HG03558 (cell line): ENCODE measurements at regions not wholly inside any gene's neighbourhood (a gene's known extent, or its start where the extent isn't known, plus 50 kb on each side); places are given as distances from the start of the nearest gene placed in this dataset.

Experiments
- ATAC-seq: cut with Tn5 transposase; IDR thresholded peaks from one replicate; pipeline ENCODE4 v1.9.1; 2021; ENCODE audit warnings: moderate number of reproducible peaks; ENCODE audit not compliant: unreplicated experiment; ENCODE audit errors: extremely low read depth

DNA sequence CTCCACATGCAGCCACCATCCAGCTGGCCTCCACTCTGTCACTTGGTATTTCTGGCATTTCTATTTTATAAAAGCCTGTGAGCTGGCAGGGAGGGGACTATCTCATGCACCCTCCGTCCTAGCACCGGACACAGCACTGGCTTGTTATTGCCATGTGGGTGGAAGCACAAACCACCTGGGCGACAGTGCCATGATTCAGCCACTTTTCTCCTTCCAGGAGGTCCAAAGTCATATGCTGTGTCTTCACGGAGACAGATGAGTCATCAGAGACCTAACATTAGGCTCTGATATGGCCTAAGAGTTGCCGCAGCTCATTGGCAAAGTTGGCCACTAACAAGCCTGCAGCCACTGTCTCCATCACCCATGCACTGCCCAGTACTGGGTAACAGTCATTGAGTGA is 1123.0 kb downstream of the VRK1 start:
- ATAC-seq: no peak

DNA sequence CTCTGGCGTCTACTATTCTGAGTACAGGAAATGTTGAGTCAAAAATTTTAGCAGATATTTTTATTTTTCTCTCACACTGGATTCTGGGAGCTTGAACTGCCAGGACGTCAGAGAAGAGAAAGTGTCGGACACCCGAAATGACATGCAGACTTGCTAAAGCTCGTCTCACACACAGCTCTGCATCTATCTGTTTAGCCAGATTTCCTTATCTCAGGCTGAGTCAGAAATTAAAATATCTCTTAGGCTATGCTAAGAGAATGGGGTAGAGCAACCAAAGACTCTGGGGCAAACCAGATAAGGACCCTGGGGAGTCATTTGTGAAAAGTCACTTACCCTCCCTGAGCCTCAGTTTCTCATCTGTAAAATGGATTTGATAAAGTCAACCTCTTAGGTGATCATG is 1124.1 kb downstream of the VRK1 start:
- no peak for ATAC-seq

- no peak for ATAC-seq
Observed at GRCh38 chr14:97924922-97925613, 1127.9 kb downstream of the VRK1 start.

DNA sequence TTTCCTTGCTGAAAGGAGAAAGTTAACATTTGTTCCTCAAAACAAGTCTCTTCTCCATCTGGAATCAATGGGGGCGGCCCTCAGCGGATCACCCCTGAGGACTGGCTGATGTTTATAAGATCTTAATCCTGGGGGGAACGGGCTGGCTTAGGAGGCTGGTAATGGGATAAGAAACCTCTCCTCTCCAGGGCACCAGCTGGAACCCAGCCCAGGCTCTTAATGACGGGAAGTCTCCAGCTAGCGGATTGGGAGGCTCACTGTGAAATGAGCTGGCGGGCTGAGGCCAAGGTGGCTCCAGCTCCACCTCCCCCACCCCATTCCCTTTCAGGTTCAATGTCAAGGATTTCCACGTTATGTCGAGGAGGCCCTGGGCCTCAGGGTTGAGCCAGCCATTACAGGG is 1133.0 kb downstream of the VRK1 start:
- ATAC-seq: no peak

DNA sequence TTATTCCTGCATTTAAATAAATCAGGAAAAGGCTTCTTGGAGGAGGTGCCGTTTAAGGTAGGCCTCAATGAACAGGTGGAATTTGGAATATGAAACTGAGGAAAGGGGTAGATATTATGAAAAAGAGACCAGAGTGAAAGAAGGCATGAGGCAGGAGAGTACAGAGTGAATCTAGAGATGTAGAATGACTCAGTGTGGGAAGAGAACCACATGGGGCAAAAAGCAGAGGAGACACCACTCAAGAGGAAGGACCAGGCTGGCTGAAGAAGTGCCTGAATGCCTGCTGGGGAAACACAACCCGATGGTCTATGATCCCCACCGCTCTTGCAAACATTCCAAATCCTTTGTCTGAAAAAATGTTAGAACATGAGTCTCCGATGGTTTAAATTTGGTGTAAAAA is 1134.1 kb downstream of the VRK1 start:
- no peak for ATAC-seq

DNA sequence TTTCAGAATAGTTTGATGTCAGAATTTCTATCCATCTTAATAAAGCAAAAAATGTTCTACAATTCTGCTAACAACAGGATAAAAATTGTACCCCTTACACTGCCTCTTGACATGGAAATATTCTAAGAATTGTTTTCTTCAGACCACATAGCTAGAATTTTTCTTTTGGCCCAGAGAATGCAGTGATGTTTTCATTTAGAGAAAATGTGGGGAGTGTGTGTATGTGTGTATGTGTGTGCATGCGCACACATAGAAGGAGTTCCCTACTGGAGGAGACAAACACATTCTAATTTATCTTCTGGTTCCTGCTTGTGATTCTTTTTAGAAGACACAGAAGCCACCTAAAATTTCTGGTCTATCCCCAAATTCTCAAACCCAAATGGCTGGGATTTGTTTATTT is 1145.7 kb downstream of the VRK1 start:
- ATAC-seq: no peak

- ATAC-seq: no peak
Observed at GRCh38 chr14:97943619-97944018, 1146.4 kb downstream of the VRK1 start.

GRCh38 chr14:97944380-97944779 is 1147.2 kb downstream of the VRK1 start:
- no peak for ATAC-seq

DNA sequence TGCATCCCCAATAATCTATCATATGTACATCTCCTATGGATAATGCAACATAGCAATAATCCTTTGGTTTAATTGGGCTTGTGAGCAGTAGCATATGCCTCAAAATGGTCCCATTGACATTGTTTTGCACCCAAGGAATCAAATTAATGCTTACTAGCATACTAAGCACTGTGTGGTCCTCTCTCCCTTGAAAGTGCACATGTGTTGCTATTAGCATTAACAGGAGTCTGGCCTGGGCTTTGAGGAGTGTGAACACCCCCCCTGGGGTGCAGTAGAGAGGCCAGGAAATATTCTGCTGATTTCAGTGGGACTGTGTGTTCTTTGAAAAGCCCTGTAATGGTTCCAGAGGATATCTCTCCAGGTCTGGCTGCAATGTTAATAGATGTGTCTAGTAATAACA is 1148.4 kb downstream of the VRK1 start:
- no peak for ATAC-seq

DNA sequence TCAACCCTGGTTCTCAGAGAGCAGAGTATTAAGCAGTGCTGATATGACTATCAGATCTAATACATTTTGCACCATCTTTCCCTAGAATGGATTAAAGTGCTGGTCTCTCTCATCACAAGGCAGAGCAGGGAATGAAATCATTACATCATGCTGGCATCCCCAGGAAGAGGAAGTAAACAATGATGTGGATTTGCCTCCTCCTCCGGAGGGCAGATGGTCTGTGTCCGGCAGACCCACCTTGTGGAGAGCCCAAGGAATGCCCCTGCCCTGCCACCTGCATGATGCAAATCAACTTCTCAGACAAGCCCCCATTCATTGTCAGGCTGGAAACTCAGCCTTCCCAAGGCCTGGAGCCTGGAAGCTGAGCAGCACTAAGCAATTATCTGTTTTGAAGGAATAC is 1149.1 kb downstream of the VRK1 start:
- ATAC-seq: no peak

- ATAC-seq: no peak
Observed at GRCh38 chr14:97946641-97947040, 1149.5 kb downstream of the VRK1 start.

GRCh38 chr14:97948841-97949240 is 1151.7 kb downstream of the VRK1 start:
- ATAC-seq: no peak

DNA sequence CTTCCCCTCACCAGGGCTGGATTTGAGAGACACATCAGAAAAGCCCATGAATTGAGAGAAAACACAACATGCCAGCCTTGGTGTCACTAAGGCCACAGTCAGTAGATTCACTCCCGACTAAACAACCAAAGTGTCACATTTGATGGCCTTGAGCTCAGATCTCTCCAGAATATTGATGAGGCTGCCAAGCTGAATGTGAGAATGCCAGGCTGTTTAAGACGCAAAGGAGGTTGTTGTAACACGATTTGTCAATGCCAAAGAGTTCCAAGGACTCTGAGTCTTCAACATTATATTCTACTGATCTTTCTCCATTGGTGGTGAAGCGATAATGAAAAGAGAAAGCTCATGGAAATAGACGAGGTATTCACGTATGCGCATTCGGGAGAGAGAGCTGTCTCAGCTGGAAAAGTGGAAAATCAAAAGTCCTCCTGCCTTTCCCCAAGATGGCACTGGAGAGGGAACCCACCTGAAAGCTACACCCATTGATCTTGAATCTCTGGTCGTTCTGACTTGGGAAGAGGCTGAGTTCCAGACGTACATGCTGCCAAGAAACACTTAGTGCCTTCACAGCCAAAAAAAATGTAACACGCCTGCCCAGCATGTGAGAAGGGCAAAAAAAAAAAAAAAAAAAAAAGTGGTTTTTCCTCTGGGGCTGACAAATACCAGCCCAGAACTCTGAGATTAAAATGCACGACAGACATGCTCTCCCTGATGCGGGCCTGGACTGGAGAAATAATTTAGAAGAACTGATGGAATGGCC is 1159.6 kb downstream of the VRK1 start:
- ATAC-seq: no peak

GRCh38 chr14:97959251-97959650 is 1162.1 kb downstream of the VRK1 start:
- ATAC-seq: no peak

DNA sequence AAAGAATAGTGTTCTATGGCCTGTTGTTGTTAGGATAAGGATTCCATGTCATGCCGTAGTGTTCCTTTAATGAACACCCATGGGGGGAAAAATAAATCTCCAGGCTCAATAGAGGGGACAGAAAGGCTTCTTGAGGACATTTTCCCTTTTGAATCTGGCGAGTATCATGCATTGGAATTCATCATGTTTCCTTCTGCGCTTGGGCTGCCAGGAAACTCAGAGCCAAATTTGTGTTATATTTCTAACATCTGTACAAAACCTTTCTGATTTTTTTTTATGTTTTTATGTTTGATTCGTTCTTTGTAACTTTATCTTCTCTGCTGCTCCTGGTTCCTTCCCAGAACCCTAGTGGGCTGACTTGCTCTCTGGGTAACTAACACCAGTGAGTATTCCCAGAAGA is 1163.3 kb downstream of the VRK1 start:
- no peak for ATAC-seq

DNA sequence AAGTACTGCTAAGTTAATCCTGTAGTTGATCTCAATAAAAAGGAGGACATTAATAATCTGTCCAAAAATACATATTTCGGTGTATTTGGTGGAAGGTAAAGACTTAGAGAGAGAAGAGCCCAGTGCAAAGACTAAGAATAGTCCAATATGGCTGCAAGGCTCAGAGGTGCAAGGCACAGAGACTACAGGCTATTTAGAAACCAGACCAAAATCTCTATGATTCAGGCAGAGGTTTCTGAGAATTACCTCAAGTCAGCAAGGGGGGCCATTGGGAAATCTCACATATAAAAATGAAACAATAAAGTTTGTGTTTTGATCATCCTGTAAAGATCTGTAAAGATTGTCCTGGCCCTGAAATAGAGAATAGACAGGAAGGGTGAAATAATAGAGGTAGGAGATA is 1173.0 kb downstream of the VRK1 start:
- ATAC-seq: no peak

DNA sequence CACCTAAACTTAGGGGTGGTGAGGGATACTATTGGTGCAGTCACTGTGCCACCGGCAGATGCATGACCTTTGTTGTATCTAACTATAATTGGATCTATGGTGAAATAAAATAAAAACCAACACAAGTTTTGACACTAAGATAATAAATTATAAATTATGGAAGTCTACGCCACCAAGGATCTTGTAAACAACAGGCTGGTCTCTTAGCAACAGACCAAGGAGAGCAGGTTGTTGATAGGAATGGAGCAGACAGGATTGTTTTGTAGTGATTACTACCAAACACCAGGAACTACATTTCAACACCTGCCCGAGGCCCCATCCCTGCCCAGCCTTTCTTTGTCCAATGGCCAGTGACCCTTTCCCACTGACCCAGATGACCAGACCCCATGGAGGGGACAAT is 1178.0 kb downstream of the VRK1 start:
- ATAC-seq: no peak

GRCh38 chr14:97975962-97976361 is 1178.8 kb downstream of the VRK1 start:
- no peak for ATAC-seq

DNA sequence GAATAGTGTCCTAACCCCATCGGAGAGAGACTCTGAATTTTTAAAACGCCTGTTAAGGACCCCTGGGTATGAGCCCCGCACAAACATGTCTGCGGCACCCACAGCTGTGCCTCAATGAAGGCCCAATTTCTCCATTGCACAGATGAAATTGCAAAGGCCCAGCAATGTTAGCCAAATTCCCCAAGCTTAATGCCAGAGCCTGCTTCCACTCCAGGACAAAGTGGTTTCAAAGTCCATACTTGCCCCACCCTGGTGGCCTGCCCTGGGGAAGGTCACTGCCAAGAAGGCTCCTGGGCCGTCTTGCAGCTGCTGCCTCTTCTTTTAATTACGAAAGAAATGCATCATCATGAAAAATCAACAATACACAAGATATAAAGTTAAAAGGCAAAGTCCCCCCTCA is 1179.7 kb downstream of the VRK1 start:
- no peak for ATAC-seq

DNA sequence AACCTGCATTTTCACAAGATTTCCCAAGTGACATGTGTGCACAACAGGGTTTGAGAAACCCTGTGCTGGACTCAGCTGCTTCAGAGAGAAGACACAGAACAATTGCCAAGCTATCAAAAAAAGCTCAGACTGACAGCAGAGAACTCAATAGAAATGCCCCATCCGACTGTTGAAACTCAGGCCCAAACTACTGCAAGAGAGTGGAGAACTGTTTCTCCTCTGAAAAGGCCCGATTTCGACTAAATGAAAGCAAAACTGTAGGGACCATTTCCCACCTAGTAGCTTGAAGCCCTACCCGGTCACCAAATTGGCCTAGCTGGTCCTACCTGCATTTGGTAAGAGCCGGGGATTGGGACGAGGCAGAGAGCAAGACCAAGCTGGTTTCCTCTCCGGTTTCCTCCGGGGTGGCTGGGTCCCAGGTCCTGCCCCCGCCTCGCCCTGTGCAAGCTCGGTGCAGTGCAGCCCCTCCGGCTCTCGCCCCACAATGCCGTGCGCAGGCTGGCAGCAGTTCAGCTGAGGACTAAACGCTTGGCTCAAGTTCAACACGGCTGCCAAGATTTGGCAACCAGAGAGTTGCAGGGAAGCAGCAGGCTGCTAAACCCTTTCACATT is 1180.6 kb downstream of the VRK1 start:
- no peak for ATAC-seq

- no peak for ATAC-seq
Observed at GRCh38 chr14:97978341-97978740, 1181.2 kb downstream of the VRK1 start.
